ENCODE measurements at regions not wholly inside any gene's neighbourhood (a gene's known extent, or its start where the extent isn't known, plus 50 kb on each side); places are given as distances from the start of the nearest gene placed in this dataset.

GRCh38 chr14:82052778-82053177, 519.1 kb upstream of the SEL1L start:
- FAIRE-seq (no peak), DNase-seq (no peak)
- intact Hi-C loops (cut with DNase I) = no loop called here
- Histone ChIP-seq H3K4me3 (ENCODE audit: low read length in 3 of 3) (no peak overlapping the region), H3K36me3 (ENCODE audit: control insufficient read depth in 2 of 3, insufficient read depth in 3 of 3, low read length in 3 of 3) (no peaks in the 10 kb centered on the region), H3K9ac (ENCODE audit: low read length in 3 of 3) (no peak overlapping the region), H3K27me3 (ENCODE audit: control insufficient read depth, insufficient read depth, low read length) (no peaks in the 10 kb centered on the region), H3K4me1 (ENCODE audit: control insufficient read depth in 2 of 3, insufficient read depth in 2 of 3, low read depth in 1 of 3, low read length in 3 of 3) (no peaks in the 10 kb centered on the region), H3K27ac (ENCODE audit: low read depth in 2 of 2, low read length in 2 of 2) (no peak overlapping the region), H3K9me3 (ENCODE audit: control insufficient read depth in 2 of 3, insufficient read depth in 1 of 3, low read length in 3 of 3) (no peaks in the 10 kb centered on the region)
- no peak for TF ChIP-seq CTCF (IDR thresholded peaks at IDR 0.05; ENCODE audit: borderline replicate concordance, extremely low read depth, insufficient read depth)

GRCh38 chr14:82055515-82056115, 522.0 kb upstream of the SEL1L start:
- FAIRE-seq (no peak), DNase-seq (peak in 1 of 5 donors; percentile 2)
- no peaks in the 10 kb centered on the region for H3K4me1 ChIP-seq (ENCODE audit: control insufficient read depth in 2 of 3, insufficient read depth in 2 of 3, low read depth in 1 of 3, low read length in 3 of 3)
- no peak overlapping the region for H3K9ac ChIP-seq (ENCODE audit: low read length in 3 of 3)
- H3K27me3 ChIP-seq (ENCODE audit: control insufficient read depth, insufficient read depth, low read length) = no peaks in the 10 kb centered on the region
- H3K4me3 ChIP-seq (ENCODE audit: low read length in 3 of 3) = no peak overlapping the region
- no peak for TF ChIP-seq CTCF (IDR thresholded peaks at IDR 0.05; ENCODE audit: borderline replicate concordance, extremely low read depth, insufficient read depth)
- intact Hi-C loops (cut with DNase I) = no loop called here
- no peaks in the 10 kb centered on the region for H3K36me3 ChIP-seq (ENCODE audit: control insufficient read depth in 2 of 3, insufficient read depth in 3 of 3, low read length in 3 of 3)
- H3K27ac ChIP-seq (ENCODE audit: low read depth in 2 of 2, low read length in 2 of 2) = no peak overlapping the region
- H3K9me3 ChIP-seq (ENCODE audit: control insufficient read depth in 2 of 3, insufficient read depth in 1 of 3, low read length in 3 of 3) = no peaks in the 10 kb centered on the region

- Histone ChIP-seq H3K4me1 (ENCODE audit: control insufficient read depth in 2 of 3, insufficient read depth in 2 of 3, low read depth in 1 of 3, low read length in 3 of 3) (no peaks in the 10 kb centered on the region), H3K27ac (ENCODE audit: low read depth in 2 of 2, low read length in 2 of 2) (no peak overlapping the region), H3K36me3 (ENCODE audit: control insufficient read depth in 2 of 3, insufficient read depth in 3 of 3, low read length in 3 of 3) (no peaks in the 10 kb centered on the region), H3K27me3 (ENCODE audit: control insufficient read depth, insufficient read depth, low read length) (no peaks in the 10 kb centered on the region), H3K9ac (ENCODE audit: low read length in 3 of 3) (no peak overlapping the region), H3K9me3 (ENCODE audit: control insufficient read depth in 2 of 3, insufficient read depth in 1 of 3, low read length in 3 of 3) (no peaks in the 10 kb centered on the region), H3K4me3 (ENCODE audit: low read length in 3 of 3) (no peak overlapping the region)
- no peak for TF ChIP-seq CTCF (IDR thresholded peaks at IDR 0.05; ENCODE audit: borderline replicate concordance, extremely low read depth, insufficient read depth)
- no peak for FAIRE-seq
- no peak for DNase-seq
- intact Hi-C loops (cut with DNase I) = no loop called here
These were observed 526.6 kb upstream of the SEL1L start for GRCh38 chr14:82060219-82060618.

Data from kidney (tissue), 13 donors.